RWPE1 (cell line): ENCODE measurements at regions not wholly inside any gene's neighbourhood (a gene's known extent, or its start where the extent isn't known, plus 50 kb on each side); places are given as distances from the start of the nearest gene placed in this dataset.

Experiments
- CTCF ChIA-PET: fragments of 350-600 bp; sonication (Branson Sonifier 250); formaldehyde crosslinking; extraction: SDS; loops from one replicate; lab custom pipeline; 2021; lab: Yijun Ruan, JAX
- POLR2A ChIA-PET: fragments of 400-600 bp; formaldehyde crosslinking; extraction: SDS; loops from one replicate; lab custom pipeline; 2020; ENCODE audit warnings: antibody characterized with exemption; ENCODE audit not compliant: low non-redundant PET; lab: Yijun Ruan, JAX
- DNase-seq: peaks from one replicate; pipeline ENCODE4 v3.0.0; 2012; ENCODE audit warnings: low spot score
- H3K27ac ChIP-seq: fragments of 450-650 bp; 2 replicates; pipeline ENCODE4 v1.5.1; 2017
- TF ChIP-seq, protein P1 (sequence below): fragments of 450-650 bp; conservative IDR thresholded peaks from 2 replicates; pipeline ENCODE4 v1.5.1; 2017; ENCODE audit warnings: low read depth, mild to moderate bottlenecking

DNA sequence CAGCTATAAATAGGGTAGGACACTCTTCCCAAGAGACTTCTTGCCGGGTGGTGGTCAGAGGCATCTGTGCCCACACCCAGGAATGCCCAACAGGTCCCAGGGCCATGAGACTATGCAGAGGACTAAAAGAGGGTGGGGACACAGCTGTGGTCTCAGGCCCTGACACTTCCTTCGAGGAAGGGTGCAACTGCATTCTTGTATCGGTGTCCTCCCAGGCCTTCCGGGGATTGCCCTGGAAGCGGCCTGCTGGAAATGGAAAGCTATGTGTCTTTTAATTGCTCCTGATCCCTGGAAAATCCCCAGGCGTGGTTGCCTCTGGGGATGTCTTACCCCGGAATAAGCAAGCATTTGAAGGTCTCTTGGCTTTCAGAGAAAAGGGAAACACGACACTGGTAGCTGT is 176.7 kb downstream of the SOX11 start:
- ChIA-PET POLR2A (no interaction called here), CTCF (no interaction called here)
- TF ChIP-seq, protein P1, sequence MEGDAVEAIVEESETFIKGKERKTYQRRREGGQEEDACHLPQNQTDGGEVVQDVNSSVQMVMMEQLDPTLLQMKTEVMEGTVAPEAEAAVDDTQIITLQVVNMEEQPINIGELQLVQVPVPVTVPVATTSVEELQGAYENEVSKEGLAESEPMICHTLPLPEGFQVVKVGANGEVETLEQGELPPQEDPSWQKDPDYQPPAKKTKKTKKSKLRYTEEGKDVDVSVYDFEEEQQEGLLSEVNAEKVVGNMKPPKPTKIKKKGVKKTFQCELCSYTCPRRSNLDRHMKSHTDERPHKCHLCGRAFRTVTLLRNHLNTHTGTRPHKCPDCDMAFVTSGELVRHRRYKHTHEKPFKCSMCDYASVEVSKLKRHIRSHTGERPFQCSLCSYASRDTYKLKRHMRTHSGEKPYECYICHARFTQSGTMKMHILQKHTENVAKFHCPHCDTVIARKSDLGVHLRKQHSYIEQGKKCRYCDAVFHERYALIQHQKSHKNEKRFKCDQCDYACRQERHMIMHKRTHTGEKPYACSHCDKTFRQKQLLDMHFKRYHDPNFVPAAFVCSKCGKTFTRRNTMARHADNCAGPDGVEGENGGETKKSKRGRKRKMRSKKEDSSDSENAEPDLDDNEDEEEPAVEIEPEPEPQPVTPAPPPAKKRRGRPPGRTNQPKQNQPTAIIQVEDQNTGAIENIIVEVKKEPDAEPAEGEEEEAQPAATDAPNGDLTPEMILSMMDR, result no peak
- no peak overlapping the region for H3K27ac ChIP-seq
- no peak for DNase-seq

DNA sequence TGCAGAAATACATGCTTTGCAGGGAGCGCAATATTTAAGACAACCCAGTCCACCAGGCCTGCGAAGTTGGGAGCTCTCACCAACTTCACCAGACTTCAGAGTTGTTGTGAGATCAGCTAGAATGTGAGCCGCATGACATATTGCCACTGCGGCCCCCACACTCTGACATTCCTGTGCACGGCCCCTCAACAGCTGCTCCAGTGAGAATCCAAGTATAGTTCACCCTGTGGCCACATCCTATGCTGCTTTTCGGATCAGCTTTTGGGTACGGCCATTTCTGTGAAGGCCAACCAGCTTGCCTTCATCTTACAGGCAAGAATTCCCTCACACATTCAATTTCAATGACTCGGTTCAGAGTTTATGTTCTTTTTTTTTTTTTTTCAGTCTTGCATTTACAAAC is 177.8 kb downstream of the SOX11 start:
- ChIA-PET POLR2A (no interaction called here), CTCF (no interaction called here)
- TF ChIP-seq, protein P1, result no peak
- H3K27ac ChIP-seq, result no peak overlapping the region
- no peak for DNase-seq

DNA sequence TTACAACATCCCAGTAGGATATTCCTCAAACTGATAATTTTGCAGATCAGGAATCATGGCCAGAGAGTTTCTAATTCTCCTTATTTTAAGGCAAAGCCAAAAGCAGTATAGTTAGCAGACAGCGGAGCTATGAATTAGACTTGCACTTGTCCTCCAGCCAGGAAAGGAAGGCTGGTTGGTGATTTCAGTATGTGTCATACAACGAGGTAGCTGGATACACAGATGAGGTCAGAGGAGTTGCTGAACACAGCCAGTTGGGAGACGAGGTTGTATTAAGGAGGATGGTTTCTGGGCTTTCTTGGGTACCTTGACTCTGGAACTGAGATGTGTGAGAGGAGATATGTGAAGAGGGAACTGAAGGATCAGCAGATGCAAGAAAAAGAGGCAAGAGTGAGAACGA is 185.2 kb downstream of the SOX11 start:
- CTCF ChIA-PET, result no interaction called here
- POLR2A ChIA-PET, result no interaction called here
- DNase-seq, result no peak
- TF ChIP-seq, protein P1, result no peak
- no peak overlapping the region for H3K27ac ChIP-seq

DNA sequence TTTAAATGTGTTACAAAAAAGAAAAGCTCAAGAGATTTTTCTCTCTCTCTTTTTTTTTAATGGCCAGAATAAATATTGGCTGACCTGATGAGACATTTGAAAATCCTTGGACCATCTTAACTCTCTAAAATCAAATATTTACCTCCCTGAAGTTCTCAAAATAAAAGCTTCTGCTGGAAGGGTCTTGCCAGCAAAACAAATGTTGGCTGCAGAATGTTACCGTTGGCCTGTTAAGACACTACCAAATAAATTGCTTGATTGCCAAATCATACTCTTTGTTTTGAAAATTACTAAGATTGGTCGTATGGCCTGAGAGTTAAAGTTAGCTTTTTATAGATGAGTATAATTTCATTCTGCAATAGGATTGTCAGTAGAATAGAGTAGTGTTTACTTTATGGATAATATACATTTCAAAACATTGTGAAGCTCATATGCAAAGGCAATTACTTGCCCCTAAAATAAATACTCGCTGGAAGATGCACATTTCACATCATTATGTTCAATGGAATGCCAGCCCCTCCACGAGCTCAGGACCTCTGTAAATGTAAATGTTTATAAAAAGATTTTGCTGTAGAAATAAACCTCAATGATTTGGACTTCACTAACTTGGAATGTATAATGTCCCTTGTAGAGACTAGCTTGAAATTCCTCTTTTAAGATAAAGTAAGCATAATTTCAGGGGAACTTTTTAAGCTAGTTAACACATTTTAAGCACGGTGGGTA is 193.4 kb downstream of the SOX11 start:
- H3K27ac ChIP-seq, result no peak overlapping the region
- no peak for DNase-seq
- ChIA-PET POLR2A (no interaction called here), CTCF (interaction anchor here (0.6 to 0.7 kb wide), 2 partner anchors 38 to 180 kb away, joined by 3 read pairs; no protein-coding TSS in a partner anchor)
- TF ChIP-seq, protein P1, result no peak

DNA sequence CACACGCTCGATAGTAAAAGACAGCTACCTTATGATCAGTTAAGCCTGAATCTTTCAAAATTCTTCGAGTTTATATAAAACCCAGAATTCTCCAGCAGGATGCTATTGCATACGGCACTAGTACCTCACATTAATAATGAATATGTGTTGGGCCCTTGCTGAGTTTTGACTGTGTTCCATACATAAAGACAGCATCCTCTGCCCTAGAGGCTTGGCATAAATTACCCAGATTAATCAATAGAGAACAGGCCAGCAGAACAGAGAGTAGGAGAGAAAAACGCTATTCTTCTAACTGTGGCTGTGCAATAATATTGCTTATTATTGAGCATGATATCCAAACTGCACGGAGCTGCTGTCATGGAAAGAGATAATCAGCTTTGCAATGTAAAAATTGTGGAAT is 194.3 kb downstream of the SOX11 start:
- ChIA-PET POLR2A (no interaction called here), CTCF (no interaction called here)

DNA sequence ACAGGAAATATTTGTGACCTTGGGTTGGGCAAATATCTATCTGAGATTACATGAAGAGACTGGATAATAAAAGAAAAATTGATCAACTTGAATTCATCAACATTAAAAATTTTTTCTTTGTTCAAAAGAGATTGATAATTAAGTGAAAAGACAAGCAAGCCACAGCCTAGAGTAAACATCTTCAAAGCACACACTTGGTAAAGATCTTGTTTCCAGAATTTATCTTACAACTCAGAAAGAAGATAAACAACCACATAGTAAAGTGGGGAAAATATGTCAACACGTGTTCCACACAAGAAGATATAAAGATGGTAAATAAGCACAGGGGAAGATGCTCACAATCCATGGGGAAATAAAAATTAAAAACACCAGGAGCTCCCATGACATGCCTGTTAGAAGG is 195.9 kb downstream of the SOX11 start:
- no peak overlapping the region for H3K27ac ChIP-seq
- POLR2A ChIA-PET, result no interaction called here
- CTCF ChIA-PET, result no interaction called here
- TF ChIP-seq, protein P1, result no peak
- no peak for DNase-seq

More for the DNA sequence above, 194.3 kb downstream of the SOX11 start:
- TF ChIP-seq, protein P1, result no peak
- H3K27ac ChIP-seq, result no peak overlapping the region
- no peak for DNase-seq
